GM18858 (cell line): ENCODE measurements at regions not wholly inside any gene's neighbourhood (a gene's known extent, or its start where the extent isn't known, plus 50 kb on each side); places are given as distances from the start of the nearest gene placed in this dataset.

Experiments used
- ATAC-seq: cut with Tn5 transposase; IDR thresholded peaks from one replicate; pipeline ENCODE4 v1.9.1; 2021; ENCODE audit not compliant: unreplicated experiment

DNA sequence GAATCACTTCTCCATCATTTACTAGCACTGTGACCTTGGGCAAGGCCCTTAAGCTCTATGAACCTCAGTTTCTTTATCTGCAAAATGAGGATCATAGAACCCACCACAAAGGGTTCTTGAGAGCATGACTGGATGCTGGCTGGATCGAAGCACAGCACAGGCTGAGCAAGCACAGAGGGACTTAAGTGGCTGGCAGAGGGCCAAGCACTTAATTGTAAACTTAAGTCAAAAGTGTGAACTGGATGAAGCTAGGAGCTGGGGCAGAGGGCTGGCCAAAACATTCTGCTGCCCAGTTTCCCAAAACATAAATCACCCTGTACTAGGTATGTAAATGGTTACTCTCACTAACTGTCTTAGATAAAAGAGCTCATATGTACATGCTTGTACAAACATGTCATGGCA lies 112.3 kb upstream of the WWC1 start:
- ATAC-seq, result no peak

DNA sequence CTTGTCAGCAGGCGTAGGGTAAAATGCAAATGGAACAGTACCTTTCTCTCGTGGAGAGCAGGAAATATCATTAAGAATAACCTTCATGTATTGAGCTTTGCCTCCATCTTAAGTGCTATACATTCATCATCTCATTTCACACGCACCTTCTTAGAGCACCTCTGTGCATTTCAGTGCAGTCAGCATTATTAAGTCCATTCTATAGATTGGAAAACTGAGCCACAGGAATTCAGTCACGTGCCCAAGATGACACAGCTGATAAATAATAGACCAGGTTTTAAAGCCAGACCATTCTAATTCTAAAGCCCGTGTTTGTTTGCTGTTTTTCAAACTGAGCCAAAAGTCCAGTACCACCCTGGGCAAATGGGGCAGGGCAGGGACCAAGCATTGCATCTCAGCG lies 109.2 kb upstream of the WWC1 start:
- no peak for ATAC-seq

DNA sequence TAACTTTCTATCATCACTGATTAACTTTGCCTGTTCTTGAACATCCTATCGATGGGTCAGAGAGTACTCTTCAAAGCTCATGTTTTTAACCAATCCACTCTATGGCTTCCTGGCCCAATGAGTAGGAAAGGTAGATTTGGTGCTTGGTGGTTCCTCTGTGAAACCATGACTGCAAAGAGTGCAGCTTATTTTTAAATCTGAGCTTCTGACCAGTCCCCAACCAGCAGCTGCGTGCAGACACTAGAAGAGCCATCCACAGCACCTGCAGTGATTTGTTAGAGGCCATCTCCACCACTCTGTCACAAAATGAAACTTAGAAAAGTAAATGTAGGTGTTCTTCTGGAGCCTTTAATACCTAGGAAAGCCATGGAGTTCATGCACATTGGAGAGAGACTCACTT lies 107.3 kb upstream of the WWC1 start:
- no peak for ATAC-seq

DNA sequence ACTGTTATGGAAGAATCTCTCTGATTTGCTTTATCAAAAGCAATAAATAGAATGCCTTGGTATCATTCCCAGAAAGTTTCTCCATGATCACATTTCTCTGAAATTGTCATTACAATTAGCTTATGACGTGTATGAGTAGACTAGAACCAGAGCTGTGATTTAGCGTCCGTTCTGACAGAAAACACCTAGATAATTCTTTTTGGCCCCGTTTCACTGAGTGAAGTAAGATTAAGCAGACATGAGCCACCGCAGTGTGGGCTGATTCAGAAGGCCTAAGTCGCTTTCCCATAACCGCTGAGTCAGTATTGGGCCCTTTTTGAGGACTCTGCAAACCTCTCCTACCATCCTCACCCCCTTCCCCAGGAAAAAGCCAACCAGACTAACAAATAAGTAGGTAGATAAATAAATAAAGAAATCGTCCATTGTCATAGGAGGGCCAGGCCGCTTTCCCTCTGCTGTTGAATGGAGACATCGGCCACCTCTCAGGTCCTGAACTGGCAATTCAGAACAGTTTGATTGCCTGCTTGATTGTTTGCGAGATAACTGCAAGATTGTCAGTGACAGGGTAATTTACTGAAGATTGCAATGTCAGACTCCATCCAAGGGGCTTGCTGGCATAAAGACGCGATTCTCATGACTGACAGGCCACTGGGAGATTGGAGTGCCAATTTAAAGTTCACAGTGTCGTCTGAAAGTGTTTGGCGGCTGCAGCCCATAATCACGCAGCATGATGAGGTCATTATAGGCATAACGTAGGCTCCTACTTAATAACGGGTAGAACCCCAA lies 105.0 kb upstream of the WWC1 start:
- no peak for ATAC-seq

DNA sequence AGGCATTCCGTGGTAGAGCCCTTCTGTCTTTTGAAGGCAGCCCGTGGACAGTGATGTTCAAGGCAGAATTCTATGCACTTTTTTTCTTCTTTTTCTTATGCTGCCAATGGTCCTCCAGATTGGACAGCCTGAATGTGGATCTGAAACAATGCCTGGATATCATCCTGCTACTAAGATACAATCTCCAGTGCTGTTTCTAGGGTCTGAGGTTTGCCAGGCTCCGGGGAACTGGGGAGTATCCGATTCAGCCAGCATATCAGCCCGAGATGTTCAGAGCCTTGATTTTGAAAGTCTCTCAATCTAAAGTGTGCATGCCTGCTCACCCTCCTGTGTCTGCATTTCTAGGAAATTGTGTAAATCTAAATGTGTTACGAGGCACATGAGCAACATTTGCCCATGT lies 103.8 kb upstream of the WWC1 start:
- ATAC-seq, result no peak

DNA sequence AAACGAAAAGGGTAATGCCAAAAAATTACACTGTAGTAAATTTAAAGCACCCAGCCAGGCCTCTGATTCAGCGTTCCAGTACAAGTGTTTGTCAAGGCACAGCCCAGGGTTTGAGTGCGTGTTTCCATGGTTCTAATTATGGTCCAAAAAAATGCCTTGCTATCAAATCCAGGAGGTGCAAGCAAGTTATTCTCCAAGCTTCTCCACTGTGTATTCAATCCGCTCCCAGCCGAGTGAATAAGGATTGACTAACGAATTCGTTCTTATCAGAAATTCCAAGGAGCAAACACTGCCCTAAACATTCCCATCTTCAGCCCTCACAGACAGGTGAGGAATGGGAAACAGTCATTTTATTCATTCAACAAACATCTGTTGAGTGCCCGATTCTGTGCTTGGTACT lies 103.3 kb upstream of the WWC1 start:
- ATAC-seq, result no peak

DNA sequence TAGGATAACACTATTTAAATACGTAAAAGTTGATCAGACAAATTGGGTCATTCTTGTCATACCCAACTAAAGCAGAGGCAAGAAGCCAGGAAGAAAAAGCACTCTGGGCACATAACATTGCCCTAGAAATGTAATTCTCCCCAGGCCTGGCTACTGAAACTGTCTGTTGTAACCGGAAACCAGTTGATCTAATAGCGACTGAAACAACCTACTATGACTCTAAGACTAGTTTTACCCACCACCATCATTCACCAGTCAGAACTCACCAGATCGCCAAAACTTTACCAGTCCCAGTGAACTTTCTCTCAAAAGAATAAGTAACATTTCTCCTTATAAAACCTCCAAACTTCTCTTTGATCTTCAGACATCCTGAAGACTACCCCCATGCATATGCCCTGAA lies 99.3 kb upstream of the WWC1 start:
- no peak for ATAC-seq

DNA sequence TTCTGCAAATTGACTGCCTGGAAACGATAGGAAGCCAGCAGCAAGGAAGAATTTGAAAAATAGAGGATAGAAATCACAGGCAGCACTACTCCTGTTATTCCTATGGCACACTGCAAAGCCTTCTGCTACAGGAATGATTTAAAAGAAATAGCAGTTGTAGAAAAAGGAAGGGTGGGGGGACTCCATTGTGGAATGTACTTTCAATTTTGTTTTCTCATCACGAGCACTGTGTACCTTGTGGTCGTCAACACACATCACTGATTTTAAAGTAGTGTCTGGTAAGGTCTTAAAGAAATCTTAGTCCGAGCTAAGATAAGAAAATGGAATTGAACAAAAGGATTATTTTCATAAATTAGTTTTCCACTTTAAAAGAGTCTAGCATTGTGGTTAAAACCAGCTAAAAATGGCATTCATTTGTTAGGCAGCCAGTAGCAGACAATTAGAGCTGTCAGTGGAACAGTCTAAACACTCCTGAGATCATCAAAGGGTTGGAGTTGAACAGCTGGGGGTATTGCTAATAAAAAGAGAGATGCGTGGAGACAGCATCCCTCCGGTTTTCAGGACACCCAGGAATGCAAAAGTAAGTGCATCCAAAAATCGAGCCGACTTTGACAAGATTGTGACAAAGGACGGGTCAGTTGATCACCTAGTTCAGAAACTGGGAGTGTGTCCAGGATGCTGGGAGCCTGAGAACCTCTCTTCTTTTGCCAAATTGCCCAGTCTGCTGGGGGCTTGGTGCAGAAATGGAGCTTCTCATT lies 97.8 kb upstream of the WWC1 start:
- no peak for ATAC-seq

DNA sequence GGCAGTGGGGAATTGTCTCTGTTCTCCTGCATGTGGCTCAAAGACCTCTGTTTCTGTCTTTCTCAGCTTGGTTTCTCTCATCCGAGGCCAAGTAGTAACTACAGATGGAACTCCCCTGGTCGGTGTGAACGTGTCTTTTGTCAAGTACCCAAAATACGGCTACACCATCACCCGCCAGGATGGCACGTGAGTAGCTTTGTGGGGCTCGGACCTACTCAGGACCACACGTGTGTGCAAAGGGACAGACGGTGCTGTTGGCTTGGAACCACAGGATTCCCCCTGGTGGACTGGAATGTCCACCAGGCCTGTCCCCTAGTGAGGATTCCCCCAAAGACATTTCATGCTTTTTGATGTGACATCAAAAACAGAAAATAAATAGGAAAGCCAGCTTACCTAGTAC lies 96.3 kb upstream of the WWC1 start:
- no peak for ATAC-seq

DNA sequence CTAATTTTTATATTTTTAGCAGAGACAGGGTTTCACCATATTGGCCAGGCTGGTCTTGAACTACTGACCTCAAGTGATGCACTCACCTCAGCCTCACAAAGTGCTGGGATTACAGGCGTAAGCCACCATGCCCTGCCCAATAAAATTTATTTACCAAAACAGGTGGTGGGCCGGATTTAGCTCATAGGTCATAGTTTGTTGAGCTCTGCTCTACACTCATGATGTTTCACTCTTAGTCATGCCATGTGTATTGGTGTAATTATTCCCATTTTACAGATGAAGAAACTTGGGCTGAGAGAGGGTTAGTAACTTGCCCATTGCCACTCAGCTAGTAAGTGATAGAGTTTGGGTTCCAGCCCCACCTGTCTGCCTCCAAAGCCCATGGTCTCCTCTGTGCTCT lies 93.1 kb upstream of the WWC1 start:
- no peak for ATAC-seq

DNA sequence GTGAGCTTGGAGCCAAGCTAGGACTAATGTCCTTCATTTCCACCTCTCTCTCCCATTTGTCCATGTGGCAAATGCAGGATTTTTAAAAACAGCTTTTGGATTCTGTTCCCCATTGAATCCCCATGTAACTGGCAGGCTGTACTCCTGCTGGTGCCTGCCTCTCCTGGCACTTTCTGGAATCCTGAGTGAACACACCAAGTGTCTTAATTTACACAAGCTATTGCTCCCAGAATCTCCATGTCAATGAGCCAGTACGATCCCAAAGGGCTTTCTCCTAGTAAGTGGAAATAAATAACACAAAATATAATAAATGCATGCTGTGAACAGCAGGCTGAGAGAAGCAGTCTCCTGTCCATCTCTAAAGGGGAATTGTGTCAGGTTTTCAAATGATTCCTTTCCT lies 88.4 kb upstream of the WWC1 start:
- no peak for ATAC-seq

DNA sequence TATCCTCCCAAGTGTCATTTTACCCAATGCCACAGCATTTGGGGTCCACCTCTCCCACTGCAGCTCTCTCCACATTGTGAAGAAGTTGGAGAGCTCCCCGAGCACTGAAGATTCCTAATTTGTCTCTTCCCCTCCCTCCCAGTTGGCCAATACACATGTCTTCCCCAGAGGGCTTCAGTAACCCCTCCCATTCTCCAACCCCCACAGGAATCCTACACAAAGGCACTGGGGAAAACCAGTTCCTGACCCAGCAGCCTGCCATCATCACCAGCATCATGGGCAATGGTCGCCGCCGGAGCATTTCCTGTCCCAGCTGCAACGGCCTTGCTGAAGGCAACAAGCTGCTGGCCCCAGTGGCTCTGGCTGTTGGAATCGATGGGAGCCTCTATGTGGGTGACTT lies 87.3 kb upstream of the WWC1 start:
- ATAC-seq, result no peak

DNA sequence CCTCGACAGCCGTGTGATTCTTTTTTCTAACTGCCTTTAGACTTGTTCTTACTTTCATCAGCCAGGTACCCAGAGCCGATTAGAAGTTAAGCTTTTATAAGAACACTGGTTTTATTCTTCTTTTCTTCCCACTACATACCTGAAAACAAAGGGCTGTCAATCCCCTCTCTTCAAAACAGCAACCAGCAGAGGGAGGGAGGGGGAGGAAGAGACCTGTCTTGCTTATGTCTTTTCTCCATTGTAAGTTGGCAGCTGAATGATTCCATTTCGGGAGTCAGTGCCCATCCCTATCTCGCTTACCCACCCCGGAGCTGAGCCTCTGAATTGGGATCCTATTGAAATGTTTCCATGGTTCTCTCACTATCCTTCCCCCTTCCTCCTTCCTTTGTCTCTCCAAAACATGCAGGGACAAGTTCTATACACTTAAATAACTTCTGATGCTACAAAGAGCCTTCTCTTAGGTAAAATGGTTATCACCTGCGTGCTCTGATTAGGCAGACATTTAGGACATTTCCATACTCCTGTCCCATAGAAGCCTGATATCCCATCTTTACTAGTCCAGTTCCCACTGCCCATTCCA lies 83.9 kb upstream of the WWC1 start:
- ATAC-seq, result no peak

DNA sequence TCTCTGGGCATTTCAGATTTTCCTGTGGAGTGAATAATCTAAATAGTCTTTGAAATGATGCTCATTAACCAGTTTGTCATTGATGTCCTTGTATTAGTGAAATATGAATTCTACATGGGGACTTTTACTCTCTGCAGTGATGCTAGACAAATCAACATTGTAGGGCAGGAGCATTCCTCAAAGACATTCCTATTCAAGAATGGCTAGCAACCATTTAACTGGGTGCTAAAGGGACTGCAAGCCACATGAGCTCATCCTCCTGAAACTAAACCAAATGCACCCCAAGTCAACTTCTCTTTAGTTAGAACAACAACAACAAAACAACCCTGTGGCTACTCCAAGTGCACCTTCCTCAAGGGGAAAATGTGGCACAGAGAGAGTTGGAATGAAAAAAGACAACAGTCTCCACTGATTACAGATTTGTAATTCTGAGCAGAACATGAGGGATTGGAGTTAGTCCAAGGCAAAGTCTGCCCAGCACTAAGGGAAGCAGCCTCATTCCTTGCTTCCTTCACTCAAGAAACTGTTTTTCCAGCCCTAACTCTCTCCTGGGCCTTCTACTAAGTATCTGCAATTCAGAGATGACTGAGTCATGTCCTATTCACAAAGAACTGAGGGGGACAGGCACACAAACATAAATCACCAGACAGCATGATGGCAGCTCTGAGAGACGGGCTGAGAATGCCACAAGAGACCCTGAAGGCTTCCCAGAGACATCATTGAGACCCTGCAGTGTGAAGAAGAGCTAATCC lies 82.0 kb upstream of the WWC1 start:
- no peak for ATAC-seq

DNA sequence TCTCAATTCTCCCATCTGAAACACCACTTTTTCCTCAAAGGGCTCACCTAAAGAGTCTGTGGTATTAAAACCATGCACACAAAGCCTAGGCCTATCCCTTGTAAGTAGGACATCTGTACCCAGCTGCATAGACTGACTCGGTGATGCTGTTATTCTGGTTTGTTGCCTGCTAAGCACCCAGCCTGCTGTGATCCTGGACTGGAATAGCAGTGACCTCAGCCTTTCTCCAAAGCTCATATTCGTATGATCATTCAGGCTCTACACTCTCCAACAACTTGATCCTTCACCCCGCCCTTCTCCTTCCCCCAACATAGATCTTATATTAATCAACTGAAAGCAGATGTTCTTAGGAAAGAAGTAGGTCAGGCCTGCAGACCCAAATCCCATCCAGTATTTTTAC lies 81.4 kb upstream of the WWC1 start:
- ATAC-seq, result no peak

DNA sequence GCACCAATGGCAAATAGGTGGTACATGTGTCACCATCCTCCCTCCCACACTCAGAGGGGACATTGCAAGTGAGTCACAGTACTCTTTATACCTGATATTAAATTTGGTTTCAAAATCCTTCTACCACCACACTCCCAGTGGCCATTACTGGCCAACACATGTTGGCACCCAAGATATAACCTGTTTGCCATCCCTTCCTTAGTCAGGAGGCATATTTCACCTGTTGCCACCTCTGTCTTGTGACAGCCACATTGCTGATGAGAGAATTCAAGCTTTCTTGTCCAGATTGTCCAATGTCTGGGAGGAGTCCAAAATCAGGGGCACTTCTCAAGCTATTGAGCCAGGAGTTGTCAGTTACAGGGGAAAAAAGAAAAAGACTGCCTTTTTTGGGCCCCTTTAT lies 80.2 kb upstream of the WWC1 start:
- no peak for ATAC-seq

DNA sequence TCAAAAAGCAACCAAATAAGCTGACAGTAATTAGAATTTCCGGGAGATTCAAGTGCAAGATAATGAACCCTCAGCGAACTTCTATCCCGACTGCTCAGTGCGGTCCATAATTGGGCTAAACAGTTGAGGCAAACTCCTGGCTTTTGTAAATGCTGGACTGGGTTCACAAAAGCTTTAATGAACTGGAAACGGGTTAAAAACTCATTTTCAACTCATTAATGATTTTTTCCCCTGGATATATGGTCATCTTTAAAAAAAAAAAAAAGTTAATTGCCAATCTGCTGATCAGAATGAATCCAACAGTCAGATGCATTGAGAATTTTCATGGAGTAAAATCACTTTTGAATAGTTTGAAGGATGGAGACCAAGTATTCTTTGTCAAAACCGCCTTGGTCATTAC lies 79.5 kb upstream of the WWC1 start:
- no peak for ATAC-seq

DNA sequence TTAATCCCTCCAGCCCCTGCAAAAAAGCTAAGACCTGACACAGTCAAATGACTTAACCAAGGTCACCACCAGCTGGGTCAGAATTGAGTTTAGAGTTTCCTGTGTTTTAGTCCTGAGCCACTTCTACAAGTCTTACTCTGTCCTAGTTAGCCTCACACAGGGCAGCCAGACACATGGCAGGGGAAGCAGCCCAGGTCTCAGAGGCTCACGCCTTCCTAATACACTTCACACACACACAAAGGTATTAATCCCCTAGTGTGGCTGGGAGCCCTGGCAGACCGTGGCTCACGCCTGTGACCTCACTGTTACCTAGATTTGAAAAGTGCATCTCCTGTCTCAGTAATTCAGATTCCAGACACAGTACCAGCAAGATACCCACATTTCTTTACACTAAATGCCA lies 77.4 kb upstream of the WWC1 start:
- no peak for ATAC-seq

DNA sequence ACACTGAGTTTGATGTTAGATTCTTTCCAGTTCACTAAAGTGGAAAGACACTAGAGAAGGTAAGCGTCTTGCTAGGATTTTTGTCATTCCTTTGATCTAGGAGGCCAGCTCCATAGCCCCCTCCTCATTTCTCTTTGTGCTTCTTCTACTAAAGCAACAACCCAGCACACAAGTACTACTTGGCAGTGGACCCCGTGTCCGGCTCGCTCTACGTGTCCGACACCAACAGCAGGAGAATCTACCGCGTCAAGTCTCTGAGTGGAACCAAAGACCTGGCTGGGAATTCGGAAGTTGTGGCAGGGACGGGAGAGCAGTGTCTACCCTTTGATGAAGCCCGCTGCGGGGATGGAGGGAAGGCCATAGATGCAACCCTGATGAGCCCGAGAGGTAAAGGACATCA lies 76.6 kb upstream of the WWC1 start:
- no peak for ATAC-seq

DNA sequence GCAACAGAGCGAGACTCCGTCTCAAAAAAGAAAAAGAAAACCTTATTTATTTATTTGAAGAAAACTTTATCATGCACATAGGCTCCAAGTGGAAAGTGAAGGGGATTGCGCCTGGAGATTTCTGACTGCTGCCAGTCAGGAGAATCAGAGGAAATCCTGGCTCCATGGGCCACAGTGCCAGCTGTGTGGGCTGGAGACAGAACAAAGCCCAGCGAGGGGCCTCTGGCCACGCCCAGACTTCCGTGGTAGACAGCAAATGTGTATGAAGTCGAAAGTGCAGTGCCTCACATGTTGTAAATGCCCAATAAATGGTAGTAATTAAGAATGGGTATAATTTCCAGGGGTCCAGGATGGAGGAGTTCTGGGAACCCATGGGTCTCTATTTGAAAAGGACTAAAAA lies 75.8 kb upstream of the WWC1 start:
- no peak for ATAC-seq

DNA sequence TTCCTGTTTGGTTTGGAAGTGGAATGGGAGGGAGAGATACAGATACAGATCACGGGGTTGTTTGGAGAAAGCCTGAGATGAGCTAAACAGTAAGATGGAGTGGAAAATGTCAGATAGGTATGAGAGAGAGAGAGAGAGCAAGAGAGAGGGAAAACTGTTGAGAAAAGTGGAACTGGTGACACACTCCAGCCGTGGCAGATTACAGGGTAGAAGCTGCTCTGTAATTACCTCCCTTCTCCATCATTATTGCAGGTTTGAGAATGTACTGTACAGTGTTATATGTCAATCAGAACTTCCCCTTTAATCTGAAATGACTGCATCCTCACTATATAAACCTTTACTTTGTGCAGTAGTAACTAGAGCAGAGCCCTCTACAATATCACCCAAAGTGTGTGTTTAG lies 74.5 kb upstream of the WWC1 start:
- no peak for ATAC-seq

DNA sequence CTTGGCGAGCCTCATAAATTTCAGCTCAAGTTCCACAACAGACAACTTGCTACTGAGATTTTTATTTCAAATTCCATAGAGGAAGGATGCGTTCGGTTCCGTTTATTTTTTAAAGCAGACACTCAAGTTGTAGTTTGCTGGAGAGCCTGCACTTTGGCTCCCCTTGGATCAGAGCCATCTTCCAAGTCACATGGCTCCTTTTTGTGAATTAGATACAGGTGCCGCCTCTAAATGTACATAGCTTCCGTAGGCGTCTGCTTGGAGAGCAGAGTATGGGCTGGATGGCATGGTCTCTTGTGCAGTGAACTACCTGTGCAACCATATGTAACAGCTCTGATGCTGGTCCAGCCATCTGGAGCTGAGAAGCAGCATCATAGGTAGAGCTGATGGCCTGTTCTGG lies 73.9 kb upstream of the WWC1 start:
- ATAC-seq, result no peak
